ENCODE measurements at regions not wholly inside any gene's neighbourhood (a gene's known extent, or its start where the extent isn't known, plus 50 kb on each side); places are given as distances from the start of the nearest gene placed in this dataset.

GRCh38 chr19:31570718-31571117, 221.5 kb upstream of the TSHZ3 start:
- no CpG with 5 or more reads among the region's 4 CpGs for WGBS (ENCODE audit: extremely low coverage, insufficient coverage, insufficient read length)
- Histone ChIP-seq H3K79me1 (ENCODE audit: low read length) (no peaks in the 10 kb centered on the region), H2BK12ac (ENCODE audit: low read length) (no peak overlapping the region), H4K8ac (ENCODE audit: low read depth, low read length) (no peak overlapping the region), H2BK5ac (ENCODE audit: low read depth, low read length, poor library complexity) (no peak overlapping the region), H3K14ac (ENCODE audit: low read length) (no peak overlapping the region), H2AK5ac (ENCODE audit: low read length) (no peak overlapping the region), H3K23ac (ENCODE audit: low read length) (no peak overlapping the region), H3K27ac (ENCODE audit: low read depth, low read length) (no peak overlapping the region), H2BK120ac (ENCODE audit: insufficient read depth, low read length, poor library complexity) (no peak overlapping the region), H3K27me3 (ENCODE audit: insufficient read depth, low read length) (no peaks in the 10 kb centered on the region), H3K36me3 (ENCODE audit: control insufficient read depth in 1 of 2, insufficient read depth in 2 of 2, low read length in 2 of 2) (no peaks in the 10 kb centered on the region), H3K9ac (ENCODE audit: low read length) (no peak overlapping the region), H3K18ac (ENCODE audit: low read length) (no peak overlapping the region), H4K12ac (ENCODE audit: low read depth, low read length) (no peak overlapping the region), H3K4me1 (ENCODE audit: control insufficient read depth in 1 of 2, insufficient read depth in 2 of 2, low read length in 2 of 2) (peaks cover 0 to 3% of the 10 kb centered on the region in 2 experiments), H3K4ac (ENCODE audit: low read depth, low read length) (no peak overlapping the region), H3K4me2 (ENCODE audit: low read length) (no peak overlapping the region), H2AFZ (ENCODE audit: insufficient read depth, low read length, poor library complexity) (no peak overlapping the region), H3K79me2 (ENCODE audit: control insufficient read depth, insufficient read depth, low read length, poor library complexity) (no peaks in the 10 kb centered on the region), H4K91ac (ENCODE audit: low read depth, low read length) (no peak overlapping the region), H3K9me3 (ENCODE audit: insufficient read depth, low read depth, low read length) (peaks cover 3% of the 10 kb centered on the region), H3K4me3 (ENCODE audit: low read depth, low read length) (no peak overlapping the region)
- DNase-seq: no peak

GRCh38 chr19:31572102-31572975, 223.1 kb upstream of the TSHZ3 start:
- Histone ChIP-seq H3K23ac (ENCODE audit: low read length) (no peak overlapping the region), H3K4me2 (ENCODE audit: low read length) (no peak overlapping the region), H2BK5ac (ENCODE audit: low read depth, low read length, poor library complexity) (no peak overlapping the region), H3K27me3 (ENCODE audit: insufficient read depth, low read length) (no peaks in the 10 kb centered on the region), H3K18ac (ENCODE audit: low read length) (no peak overlapping the region), H3K4ac (ENCODE audit: low read depth, low read length) (no peak overlapping the region), H4K8ac (ENCODE audit: low read depth, low read length) (no peak overlapping the region), H2AK5ac (ENCODE audit: low read length) (no peak overlapping the region), H3K36me3 (ENCODE audit: control insufficient read depth in 1 of 2, insufficient read depth in 2 of 2, low read length in 2 of 2) (no peaks in the 10 kb centered on the region), H3K79me2 (ENCODE audit: control insufficient read depth, insufficient read depth, low read length, poor library complexity) (no peaks in the 10 kb centered on the region), H4K91ac (ENCODE audit: low read depth, low read length) (no peak overlapping the region), H3K4me1 (ENCODE audit: control insufficient read depth in 1 of 2, insufficient read depth in 2 of 2, low read length in 2 of 2) (peaks cover 0 to 3% of the 10 kb centered on the region in 2 experiments), H3K14ac (ENCODE audit: low read length) (no peak overlapping the region), H2BK120ac (ENCODE audit: insufficient read depth, low read length, poor library complexity) (no peak overlapping the region), H3K4me3 (ENCODE audit: low read depth, low read length) (no peak overlapping the region), H3K9me3 (ENCODE audit: insufficient read depth, low read depth, low read length) (no peaks in the 10 kb centered on the region), H3K27ac (ENCODE audit: low read depth, low read length) (no peak overlapping the region), H2AFZ (ENCODE audit: insufficient read depth, low read length, poor library complexity) (no peak overlapping the region), H3K79me1 (ENCODE audit: low read length) (no peaks in the 10 kb centered on the region), H3K9ac (ENCODE audit: low read length) (no peak overlapping the region), H2BK12ac (ENCODE audit: low read length) (no peak overlapping the region), H4K12ac (ENCODE audit: low read depth, low read length) (no peak overlapping the region)
- no peak for DNase-seq
- no CpG with 5 or more reads among the region's 11 CpGs for WGBS (ENCODE audit: extremely low coverage, insufficient coverage, insufficient read length)

- Histone ChIP-seq H2BK12ac (ENCODE audit: low read length) (no peak overlapping the region), H4K8ac (ENCODE audit: low read depth, low read length) (no peak overlapping the region), H3K14ac (ENCODE audit: low read length) (no peak overlapping the region)
These were observed 223.7 kb upstream of the TSHZ3 start for GRCh38 chr19:31572976-31573298.

GRCh38 chr19:31574251-31574973, 225.2 kb upstream of the TSHZ3 start:
- Histone ChIP-seq H3K4me3 (ENCODE audit: low read depth, low read length) (no peak overlapping the region), H2BK12ac (ENCODE audit: low read length) (no peak overlapping the region), H3K4ac (ENCODE audit: low read depth, low read length) (no peak overlapping the region), H4K12ac (ENCODE audit: low read depth, low read length) (no peak overlapping the region), H3K27me3 (ENCODE audit: insufficient read depth, low read length) (no peaks in the 10 kb centered on the region), H4K91ac (ENCODE audit: low read depth, low read length) (no peak overlapping the region), H3K79me1 (ENCODE audit: low read length) (no peaks in the 10 kb centered on the region), H3K23ac (ENCODE audit: low read length) (no peak overlapping the region), H3K14ac (ENCODE audit: low read length) (no peak overlapping the region), H2BK5ac (ENCODE audit: low read depth, low read length, poor library complexity) (no peak overlapping the region), H3K9ac (ENCODE audit: low read length) (no peak overlapping the region), H3K79me2 (ENCODE audit: control insufficient read depth, insufficient read depth, low read length, poor library complexity) (no peaks in the 10 kb centered on the region), H3K18ac (ENCODE audit: low read length) (no peak overlapping the region), H3K9me3 (ENCODE audit: insufficient read depth, low read depth, low read length) (no peaks in the 10 kb centered on the region), H4K8ac (ENCODE audit: low read depth, low read length) (no peak overlapping the region), H3K36me3 (ENCODE audit: control insufficient read depth in 1 of 2, insufficient read depth in 2 of 2, low read length in 2 of 2) (no peaks in the 10 kb centered on the region), H3K27ac (ENCODE audit: low read depth, low read length) (no peak overlapping the region), H2AFZ (ENCODE audit: insufficient read depth, low read length, poor library complexity) (no peak overlapping the region), H2BK120ac (ENCODE audit: insufficient read depth, low read length, poor library complexity) (no peak overlapping the region), H2AK5ac (ENCODE audit: low read length) (no peak overlapping the region), H3K4me2 (ENCODE audit: low read length) (no peak overlapping the region), H3K4me1 (ENCODE audit: control insufficient read depth in 1 of 2, insufficient read depth in 2 of 2, low read length in 2 of 2) (peaks cover 0 to 3% of the 10 kb centered on the region in 2 experiments)
- no CpG with 5 or more reads among the region's 14 CpGs for WGBS (ENCODE audit: extremely low coverage, insufficient coverage, insufficient read length)
- DNase-seq: no peak

More at GRCh38 chr19:31572976-31573298, 223.7 kb upstream of the TSHZ3 start:
- Histone ChIP-seq H3K79me1 (ENCODE audit: low read length) (no peaks in the 10 kb centered on the region), H2BK120ac (ENCODE audit: insufficient read depth, low read length, poor library complexity) (no peak overlapping the region), H3K4me2 (ENCODE audit: low read length) (no peak overlapping the region), H3K9me3 (ENCODE audit: insufficient read depth, low read depth, low read length) (no peaks in the 10 kb centered on the region), H3K9ac (ENCODE audit: low read length) (no peak overlapping the region), H3K27me3 (ENCODE audit: insufficient read depth, low read length) (no peaks in the 10 kb centered on the region), H3K4me1 (ENCODE audit: control insufficient read depth in 1 of 2, insufficient read depth in 2 of 2, low read length in 2 of 2) (peaks cover 0 to 3% of the 10 kb centered on the region in 2 experiments), H3K4me3 (ENCODE audit: low read depth, low read length) (no peak overlapping the region), H3K4ac (ENCODE audit: low read depth, low read length) (no peak overlapping the region), H2BK5ac (ENCODE audit: low read depth, low read length, poor library complexity) (no peak overlapping the region), H3K27ac (ENCODE audit: low read depth, low read length) (no peak overlapping the region), H2AFZ (ENCODE audit: insufficient read depth, low read length, poor library complexity) (no peak overlapping the region), H3K36me3 (ENCODE audit: control insufficient read depth in 1 of 2, insufficient read depth in 2 of 2, low read length in 2 of 2) (no peaks in the 10 kb centered on the region), H2AK5ac (ENCODE audit: low read length) (no peak overlapping the region), H4K91ac (ENCODE audit: low read depth, low read length) (no peak overlapping the region), H3K79me2 (ENCODE audit: control insufficient read depth, insufficient read depth, low read length, poor library complexity) (no peaks in the 10 kb centered on the region), H3K18ac (ENCODE audit: low read length) (no peak overlapping the region), H4K12ac (ENCODE audit: low read depth, low read length) (no peak overlapping the region), H3K23ac (ENCODE audit: low read length) (no peak overlapping the region)
- no CpG with 5 or more reads among the region's 8 CpGs for WGBS (ENCODE audit: extremely low coverage, insufficient coverage, insufficient read length)
- no peak for DNase-seq
